HG02763 (cell line): ENCODE measurements at regions not wholly inside any gene's neighbourhood (a gene's known extent, or its start where the extent isn't known, plus 50 kb on each side); places are given as distances from the start of the nearest gene placed in this dataset.
A peak's percentile ranks its signal among the peaks of the same experiment; 100 is the strongest.
"Not testable (repeated sequence)": the region's sequence is repeated elsewhere in the genome, so short reads cannot be mapped to it uniquely, and the experiment has no call there.

Source experiments
- ATAC-seq: cut with Tn5 transposase; IDR thresholded peaks from one replicate; pipeline ENCODE4 v1.9.1; 2021; ENCODE audit warnings: mild to moderate bottlenecking, moderate library complexity; ENCODE audit not compliant: unreplicated experiment

DNA sequence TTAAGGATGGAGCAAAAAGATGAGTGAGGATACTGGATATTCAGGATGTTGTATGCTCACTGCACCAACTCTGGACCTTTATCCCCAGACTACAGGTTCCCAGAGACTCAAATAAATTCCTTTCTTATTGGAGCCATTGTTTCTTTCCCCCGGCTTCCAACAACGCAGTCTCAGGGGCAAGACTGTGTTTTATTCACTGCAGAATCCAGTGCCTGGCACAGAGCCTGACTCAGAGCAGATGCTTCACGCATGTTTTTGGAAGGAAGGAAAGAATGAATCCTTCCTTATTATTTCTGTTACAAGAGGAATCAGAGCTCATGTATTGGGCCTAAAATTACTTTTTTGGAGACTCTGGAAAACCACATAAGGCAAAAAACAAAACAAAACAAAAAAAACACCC lies 96.0 kb upstream of the VGLL4 start:
- ATAC-seq = no peak

DNA sequence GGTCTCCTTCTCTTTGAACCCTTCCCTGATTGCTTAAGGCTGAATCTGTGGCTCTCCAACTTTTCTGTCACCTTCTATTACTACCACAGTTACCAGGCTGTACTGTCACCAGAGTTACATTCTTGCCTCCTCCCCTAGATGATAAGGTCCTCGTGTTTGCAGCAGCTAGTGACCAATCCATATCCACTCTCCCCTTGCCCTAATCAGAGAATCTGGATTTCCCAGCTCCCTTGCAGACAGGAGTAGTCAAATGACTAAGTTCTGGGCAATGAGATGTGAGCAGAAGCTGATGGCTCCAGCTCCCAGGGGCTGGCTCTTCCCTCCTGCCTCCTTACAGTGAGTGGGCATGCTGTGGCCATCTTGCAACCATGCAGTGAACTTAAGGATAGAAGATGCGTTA lies 95.4 kb upstream of the VGLL4 start:
- no peak for ATAC-seq

DNA sequence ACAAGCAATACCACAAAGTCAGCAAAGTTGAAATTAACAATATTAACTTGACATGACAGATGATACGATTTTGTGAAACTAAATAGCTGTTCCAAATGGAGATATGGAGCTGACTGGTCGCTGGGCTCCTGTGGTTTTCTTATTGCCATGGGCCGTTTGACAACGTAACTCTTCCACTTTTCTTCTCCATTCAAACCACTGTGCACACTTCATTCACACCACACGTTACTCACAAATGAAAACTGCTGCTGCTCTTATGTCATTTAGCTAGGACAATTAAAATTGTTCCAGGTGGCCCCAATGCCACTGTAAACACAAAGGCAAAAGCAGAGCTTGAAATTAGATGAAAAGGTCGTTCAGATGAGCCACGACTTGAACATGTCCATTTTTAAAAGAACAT lies 94.0 kb upstream of the VGLL4 start:
- ATAC-seq = no peak

DNA sequence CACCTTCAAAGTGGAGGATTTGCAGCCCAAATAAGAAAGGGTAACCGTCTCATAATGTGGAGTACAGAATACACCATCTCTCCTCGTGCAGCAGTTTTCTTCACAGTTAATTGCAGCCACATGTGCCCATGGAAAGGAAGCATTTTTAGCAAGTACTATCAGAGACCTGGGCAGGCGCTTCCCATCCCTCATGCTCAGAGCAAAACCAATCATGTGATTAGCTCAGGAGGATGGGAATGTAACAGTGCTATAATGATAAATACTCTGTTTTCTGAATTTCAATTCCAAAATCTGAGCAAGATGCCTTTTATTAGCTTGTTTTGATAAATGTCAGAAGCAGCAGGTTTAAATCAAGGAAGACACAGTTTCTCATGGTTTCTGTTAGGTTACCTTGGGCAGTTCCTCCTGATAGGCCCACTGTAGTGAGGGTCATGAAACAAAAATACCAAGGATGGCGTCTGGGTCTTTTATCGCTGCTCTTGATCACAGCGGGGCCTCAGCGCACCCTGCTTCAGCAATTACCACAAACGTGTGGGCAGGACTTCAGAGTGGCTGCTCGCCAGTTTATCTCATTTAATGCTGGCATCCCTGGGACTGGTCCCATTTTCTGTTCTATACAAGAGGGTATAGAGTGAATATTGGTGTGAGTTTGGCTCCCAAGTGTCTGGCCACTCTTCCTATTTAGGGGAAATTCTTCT lies 92.6 kb upstream of the VGLL4 start:
- ATAC-seq = no peak

DNA sequence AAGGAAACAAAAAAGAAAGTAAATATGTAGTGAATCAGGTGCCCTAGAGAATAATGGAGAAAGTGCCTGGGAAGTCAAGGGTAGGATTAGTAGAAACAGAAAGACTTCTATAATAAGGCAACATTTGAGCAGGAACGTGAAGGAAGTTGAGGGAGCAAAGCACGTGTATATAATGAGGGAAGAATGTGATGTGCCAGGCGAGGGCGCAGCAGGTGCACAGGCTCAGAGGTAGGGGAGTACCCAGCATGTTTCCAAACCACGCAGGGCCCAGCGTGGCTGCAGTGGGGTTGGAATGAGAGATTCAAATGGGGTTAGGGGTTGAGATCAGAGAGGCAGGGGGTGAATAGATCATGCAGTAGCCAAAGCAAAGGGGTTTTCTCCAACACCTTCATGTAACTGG lies 91.9 kb upstream of the VGLL4 start:
- no peak for ATAC-seq

DNA sequence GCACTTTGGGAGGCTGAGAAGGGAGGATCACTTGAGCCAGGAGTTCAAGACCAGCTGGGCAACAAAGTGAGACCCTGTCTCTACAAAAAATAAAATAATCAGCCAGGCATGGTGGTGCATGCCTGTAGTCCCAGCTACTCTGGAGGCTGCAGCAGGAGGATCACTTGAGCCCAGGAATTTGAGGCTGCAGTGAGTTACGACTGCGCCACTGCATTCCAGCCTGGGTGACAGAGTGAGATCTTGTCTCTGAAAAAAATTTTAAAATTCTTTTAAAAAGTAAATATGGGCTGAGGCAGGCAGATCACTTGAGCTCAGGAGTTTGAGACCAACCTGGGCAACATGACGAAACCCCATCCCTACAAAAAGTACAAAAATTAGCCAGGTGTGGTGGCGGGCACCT lies 91.4 kb upstream of the VGLL4 start:
- not testable (repeated sequence) for ATAC-seq

DNA sequence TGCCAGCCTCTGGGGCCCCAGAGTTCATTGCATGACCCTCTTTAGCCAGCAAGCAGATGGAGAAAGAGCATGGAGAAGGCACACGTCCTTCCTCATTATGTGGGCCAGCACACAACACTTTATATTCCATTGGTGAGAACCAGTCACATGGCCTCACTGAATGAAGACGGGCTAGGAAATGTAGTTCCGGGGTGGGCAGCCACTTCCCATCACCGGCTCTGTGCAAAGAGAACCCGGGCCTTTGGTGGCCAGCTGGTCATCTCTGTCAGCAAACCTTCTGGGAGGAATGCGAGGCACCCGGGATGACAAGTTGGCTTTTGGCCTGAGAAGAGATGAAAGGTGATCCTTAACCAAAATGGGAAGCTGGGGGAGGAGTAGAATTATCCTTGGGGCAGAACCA lies 90.2 kb upstream of the VGLL4 start:
- ATAC-seq = no peak

DNA sequence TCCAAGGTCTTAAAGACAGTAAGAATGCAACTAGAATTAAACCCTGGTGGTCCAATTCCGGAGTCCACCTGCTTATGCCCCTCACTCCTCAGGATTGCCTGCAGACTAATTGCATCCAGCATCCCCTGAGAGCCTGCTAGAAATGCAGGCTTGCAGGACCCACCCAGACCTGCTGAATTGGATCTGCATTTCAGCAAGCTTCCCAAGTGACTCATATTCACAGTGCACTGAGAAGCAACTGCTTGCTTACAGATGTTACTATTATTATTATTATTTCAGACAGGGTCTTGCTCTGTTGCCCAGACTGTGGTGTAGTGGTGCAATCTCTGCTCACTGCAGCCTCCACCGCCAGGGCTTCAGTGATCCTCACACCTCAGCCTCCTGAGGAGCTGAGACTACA lies 83.5 kb upstream of the VGLL4 start:
- no peak for ATAC-seq

DNA sequence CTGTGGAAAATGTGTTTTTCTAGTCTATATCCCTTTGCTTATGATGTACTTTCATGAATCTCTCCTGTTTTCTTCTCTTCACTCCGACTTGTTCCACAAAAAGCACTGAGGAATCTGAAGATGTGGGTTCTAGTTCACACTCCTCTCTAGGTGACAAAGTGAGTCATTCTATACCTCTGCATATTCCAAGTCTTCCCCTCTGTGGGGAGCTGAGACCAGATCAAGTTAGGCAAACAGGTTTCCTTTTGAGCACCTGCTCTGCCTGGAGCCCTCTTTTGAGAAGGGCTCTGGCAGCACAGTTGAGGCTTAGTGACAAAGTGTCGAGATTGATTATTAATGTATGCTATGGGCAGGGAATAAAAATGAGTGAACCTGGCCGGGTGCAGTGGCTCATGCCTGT lies 82.4 kb upstream of the VGLL4 start:
- ATAC-seq = no peak

DNA sequence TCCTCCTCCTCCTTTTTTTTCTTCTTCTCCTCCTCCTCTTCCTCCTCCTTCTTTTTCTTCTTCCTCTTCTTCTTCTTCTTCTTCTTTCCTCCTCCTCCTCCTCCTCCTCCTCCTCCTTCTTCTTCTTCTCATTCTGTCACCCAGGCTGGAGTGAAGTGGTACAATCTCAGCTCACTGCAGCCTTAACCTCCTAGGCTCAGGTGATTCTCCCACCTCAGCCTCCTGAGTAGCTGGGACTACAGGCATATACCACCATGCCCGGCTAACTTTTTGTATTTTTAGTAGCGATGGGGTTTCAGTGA lies 81.6 kb upstream of the VGLL4 start:
- ATAC-seq = not testable (repeated sequence)

DNA sequence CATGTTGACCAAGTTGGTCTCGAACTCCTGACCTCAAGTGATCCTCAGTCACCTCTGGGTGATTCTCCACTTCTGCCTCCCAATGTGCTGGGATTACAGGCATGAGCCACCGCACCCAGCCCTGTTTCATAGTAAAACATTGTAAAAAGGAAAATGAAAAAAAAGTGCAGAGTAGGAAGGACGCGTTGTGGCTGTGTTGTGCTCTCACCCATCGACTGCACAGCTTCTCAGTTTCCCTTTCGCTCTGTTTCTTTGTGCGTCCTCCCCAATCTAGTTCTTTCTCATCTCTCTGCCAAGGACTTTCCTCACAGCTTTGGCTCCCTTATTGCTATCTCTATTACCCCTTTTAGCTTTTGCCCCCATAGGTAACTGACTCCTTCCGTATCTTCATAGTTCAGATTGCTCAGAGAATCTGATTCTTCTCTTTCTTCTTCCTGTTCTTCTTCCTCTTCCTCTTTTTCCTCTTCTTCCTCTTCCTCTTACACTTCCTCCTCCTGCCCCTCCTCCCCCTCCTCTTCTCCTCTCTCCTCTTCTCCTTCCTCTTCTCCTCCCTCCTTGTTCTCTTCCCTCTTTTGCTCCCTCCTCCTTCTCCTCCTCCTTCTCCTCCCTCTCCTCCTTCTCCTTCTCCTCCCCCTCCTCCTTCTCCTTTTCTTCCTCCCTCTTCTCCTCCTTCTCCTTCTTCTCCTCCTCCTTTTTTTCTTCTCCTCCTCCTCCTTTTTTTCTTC lies 81.1 kb upstream of the VGLL4 start:
- ATAC-seq = peak; percentile 60

DNA sequence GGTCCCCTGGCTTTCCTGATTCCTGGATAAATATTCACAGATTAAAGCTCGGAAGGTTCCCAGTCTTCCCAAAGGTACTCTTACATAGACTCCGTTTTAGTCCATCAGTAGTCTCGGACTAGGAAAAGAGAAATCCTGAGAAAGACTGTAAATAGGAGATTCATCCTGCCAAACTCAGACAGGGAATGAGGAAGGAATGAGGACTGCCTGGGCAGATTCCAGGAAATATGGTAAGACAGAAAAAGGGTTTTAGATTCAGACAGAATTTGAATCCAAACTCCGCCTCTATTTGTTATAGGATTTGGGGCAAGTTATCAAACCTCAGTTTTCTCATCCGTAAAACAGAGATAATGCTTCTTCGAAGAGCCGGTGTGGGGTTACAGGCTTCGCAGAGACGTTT lies 77.8 kb upstream of the VGLL4 start:
- ATAC-seq = no peak

DNA sequence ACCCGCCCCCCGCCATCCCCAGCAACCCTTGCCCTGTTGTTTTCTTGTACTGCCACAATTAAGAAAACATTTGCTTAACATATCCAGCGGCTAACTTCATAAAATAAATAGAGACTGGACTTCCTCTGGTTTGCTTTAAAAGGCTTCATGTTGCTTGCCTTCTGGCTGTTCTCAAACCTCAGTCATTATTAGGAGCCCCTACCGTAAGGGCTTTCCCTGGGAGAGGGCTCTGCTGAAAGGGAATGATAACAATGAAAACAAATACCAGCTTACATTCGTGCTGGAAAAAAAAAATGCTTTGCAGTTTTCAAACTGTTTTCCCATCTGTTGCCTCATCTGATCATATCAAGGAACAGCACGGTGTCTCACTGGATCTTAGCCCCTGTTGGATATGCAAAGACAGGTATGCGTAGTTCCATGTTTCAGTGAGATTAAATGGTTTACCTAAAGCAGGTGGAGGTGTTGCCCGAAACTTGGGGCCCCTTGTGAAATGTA lies 77.2 kb upstream of the VGLL4 start:
- ATAC-seq = no peak

DNA sequence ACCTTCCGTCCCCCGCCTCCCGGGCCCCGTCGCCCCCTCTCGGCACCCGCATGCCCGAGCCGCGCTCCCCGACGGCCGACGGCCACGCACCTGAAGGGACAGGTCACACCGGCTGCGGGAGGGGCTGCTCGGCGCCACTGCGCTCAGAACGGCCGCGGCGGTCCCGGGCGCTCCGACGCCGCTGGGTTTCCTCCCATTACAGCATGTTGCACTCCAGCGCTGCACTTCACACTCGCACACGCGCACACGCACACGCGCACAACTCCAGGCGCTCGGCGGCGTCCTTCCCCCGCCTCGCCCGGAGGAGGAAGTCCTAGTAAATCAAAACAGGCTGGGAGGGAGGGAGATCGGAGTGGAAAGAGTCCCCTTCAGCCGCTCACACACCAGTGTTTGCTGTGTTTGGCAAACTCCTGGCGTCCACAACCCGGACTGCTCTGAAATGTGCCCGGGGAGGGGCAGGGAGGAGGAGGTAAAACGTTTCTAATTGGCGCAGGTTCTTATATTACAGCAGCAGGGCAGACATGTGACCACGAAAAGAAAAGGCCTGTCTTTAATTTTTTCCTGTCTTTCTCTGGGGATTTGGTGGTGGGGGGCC lies 76.7 kb upstream of the VGLL4 start:
- ATAC-seq = no peak

DNA sequence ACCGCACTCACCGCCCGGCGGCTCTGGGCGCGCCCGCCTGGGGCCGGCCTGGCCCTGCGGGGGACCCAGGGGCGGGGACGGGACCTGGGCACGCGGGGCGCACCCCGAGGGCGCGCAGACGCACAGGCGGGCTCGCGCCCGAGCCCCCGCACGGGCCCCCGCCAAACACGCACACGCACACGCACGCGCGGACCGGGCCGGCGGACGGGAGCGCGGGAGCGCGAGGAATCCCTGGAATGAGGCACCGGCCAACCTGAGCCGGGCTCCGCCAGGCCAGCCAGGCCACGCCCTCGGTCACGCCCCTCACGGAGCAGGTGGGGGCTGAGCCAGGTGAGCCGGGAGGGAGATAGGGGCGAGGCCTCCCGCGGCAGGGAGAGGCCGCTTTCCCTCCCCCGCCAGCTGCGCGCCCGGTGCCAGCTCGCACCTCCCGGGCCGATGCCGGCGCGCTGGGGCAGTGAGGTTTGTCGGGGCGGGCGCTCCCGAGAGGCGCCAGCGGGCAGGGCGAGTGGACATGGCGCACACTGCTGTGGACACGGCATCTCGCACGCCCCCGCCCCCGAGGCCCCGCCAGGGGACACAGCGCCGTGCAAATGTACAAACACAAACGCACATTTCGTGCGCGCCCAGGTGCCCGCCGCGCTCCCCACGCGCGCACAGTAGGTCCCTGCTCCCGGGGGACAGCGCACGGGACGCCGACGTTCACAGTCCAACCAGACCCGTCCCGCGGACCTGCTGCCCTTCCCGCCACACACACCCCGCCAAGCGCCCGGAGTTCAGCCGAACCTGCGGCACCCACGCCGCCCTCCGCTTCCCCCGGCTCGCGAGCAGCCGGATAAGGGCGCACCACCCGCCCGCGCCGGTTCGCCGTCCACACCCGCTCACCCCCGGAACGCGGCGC lies 75.9 kb upstream of the VGLL4 start:
- peak; percentile 68 for ATAC-seq

DNA sequence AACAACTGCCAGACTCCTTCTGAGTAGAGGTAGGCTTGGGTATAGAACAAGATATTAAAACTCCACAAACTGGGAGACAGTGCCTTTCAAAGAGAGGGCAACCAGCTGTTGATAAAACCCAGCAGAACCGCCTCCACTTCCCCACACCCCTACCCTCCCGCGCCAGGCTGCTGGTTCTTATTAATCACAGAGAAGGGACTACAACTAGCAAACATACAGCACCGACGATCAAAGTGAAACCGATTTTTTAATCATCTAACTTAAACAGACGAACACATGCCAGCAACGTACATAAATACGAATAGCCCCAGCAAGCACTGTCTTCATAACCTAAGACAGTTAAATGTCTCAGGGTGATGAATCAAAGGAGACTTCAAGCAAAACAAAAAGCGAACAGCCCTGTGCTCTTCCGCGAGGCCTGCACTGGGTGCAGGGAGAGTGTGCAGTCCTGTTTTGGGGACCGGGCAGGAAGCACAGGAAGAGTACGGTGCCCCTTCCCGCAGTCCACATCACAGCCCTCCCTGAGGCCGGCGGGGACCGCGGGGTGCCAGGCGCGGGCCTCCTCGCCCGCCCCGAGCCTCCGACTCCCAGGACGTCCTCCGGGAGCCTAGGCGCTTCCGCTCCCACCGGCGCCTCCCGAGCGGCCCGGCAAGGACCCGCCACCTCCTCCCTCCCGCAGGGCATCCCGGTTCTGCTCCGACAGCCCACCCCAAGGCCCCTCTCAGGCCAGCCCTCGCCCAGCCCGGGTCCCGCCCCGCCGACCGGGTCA lies 75.1 kb upstream of the VGLL4 start:
- peak; percentile 16 for ATAC-seq

DNA sequence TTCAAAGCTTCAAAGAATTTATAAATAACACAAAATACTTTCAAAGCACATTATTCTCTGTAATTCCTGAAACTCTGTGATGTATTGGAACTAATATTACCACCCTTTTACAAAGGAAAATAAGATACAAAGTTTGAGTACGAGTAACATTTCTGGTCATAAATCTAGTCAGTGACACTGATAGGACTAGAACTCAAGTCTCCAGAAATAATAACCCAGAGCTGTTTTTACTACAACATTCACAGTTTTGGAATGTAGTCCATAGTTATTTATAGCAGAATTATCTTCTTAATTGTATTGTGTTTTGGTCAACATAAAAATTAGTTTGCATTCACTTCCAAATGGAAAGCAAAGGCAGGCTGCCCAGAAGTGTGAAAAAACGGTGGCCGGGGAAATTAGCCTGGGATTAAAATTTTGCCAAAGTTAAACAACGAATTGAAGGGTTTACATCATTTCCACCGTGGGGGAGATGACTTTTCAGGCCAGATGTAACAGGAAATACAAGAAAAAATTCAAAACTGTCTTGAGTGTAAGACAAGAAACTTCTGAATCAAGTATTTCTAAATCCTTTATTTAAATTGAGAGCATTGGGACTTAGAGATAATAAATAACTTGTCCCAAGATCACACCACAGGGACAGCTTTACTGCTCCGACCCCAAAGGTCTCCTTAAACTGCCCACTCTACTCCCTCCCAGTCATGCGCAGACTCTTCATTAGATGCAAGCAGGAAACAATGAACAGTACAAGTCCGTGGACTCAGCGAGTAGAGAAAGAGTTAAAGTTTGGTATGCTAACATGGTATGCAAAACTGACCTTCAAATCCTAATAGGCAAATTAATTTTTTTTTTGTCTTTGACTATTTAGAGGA lies 74.3 kb upstream of the VGLL4 start:
- peak; percentile 4 for ATAC-seq

DNA sequence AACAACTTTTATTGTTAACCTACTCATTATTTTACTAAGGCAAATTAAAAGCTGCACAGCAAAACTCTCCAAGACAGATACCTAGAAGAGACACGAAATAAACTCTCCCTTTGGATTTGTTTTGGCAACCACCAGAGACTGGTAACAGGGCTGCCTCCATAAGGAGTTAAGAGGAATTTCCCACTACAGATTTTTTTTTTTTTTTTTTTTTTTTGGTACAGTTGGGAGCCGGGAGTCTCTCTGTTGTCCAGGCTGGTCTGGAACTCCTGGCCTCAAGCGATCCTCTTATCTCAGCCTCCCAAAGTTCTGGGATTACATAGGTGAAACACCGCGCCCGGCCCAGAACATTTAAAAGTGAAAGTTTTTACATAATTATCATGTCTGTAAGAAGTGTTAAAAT lies 73.6 kb upstream of the VGLL4 start:
- ATAC-seq = no peak

DNA sequence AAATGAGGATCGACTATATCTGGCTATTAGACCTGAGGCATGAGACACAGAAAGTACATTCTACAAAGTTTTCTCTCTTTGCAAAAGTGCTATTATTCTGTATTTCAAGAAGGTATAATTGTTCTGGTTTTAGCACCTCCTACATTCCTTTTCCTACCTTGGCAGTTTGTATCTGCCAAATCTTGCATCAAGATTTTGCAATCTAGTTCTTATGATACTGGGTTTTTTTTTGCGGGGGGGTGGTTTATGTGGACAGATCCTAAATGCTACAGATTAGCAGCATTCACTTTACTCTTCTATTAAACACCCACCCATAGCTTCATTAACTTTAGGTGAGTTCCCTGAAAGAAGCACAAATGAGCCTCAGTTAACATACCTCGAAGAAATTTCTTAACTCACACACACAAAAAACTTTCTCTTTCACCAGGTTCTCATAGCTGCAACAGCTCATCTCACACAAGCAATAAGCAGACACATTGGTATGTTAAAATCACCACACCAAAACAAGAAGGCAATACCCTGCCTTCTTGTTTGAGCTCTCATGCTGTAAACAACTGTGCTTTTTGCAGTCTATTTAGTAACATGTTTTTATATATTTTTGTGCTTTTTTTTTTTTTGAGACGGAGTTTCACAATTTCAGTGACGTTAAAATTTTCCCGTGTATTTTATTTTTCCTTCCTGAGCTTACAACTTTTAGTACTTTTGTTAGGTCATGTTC lies 73.0 kb upstream of the VGLL4 start:
- ATAC-seq = no peak
